IMR-90 (cell line): ENCODE measurements at regions not wholly inside any gene's neighbourhood (a gene's known extent, or its start where the extent isn't known, plus 50 kb on each side); places are given as distances from the start of the nearest gene placed in this dataset.

Source experiments
- ATAC-seq: fragments of 200-7000 bp; cut with Tn5 transposase; 2 replicates; pipeline ENCODE4 v1.9.1; 2020; ENCODE audit warnings: low read depth, mild to moderate bottlenecking, moderate library complexity
- BruUV-seq: library from RNA; stranded (reverse); fragments of 400-500 nt; replicated peaks from 2 replicates; lab custom pipeline; 2021; lab: Mats Ljungman, UMichigan
- CTCF ChIA-PET: fragments of 300-600 bp; formaldehyde crosslinking; extraction: SDS; loops from one replicate; lab custom pipeline; 2021; ENCODE audit warnings: antibody characterized with exemption; lab: Yijun Ruan, JAX
- POLR2A ChIA-PET: fragments of 300-600 bp; sonication (Branson Sonifier 250); formaldehyde crosslinking; loops from one replicate; lab custom pipeline; 2022; ENCODE audit warnings: antibody characterized with exemption; ENCODE audit not compliant: unreplicated experiment; lab: Charles Lee
- DNase-seq: peaks from one replicate; pipeline ENCODE4 v3.0.0; 2013
- H2AFZ ChIP-seq: replicated peaks from 2 replicates; pipeline ENCODE3; 2013; ENCODE audit warnings: low read length, mild to moderate bottlenecking; ENCODE audit not compliant: poor library complexity
- H2AK5ac ChIP-seq: 2 replicates; pipeline ENCODE4 v1.6.1; 2013; ENCODE audit warnings: low read depth, low read length, inconsistent platforms
- H2AK9ac ChIP-seq: replicated peaks from 2 replicates; pipeline ENCODE3; 2013; ENCODE audit warnings: mild to moderate bottlenecking, low read depth, low read length, moderate library complexity; ENCODE audit not compliant: poor library complexity
- H2BK120ac ChIP-seq: 2 replicates; pipeline ENCODE4 v1.6.1; 2013; ENCODE audit warnings: low read depth, low read length, inconsistent platforms
- H2BK15ac ChIP-seq: 3 replicates; pipeline ENCODE4 v1.6.1; 2013; ENCODE audit warnings: low read depth, low read length, inconsistent platforms
- H2BK20ac ChIP-seq: 2 replicates; pipeline ENCODE4 v1.6.1; 2013; ENCODE audit warnings: low read depth, mild to moderate bottlenecking, inconsistent platforms, low read length, moderate library complexity
- H2BK5ac ChIP-seq: 2 replicates; pipeline ENCODE4 v1.6.1; 2013; ENCODE audit warnings: mild to moderate bottlenecking, low read depth, low read length, inconsistent platforms; ENCODE audit not compliant: poor library complexity, severe bottlenecking
- H3K14ac ChIP-seq: replicated peaks from 2 replicates; pipeline ENCODE4 v1.6.1; 2013; ENCODE audit warnings: low read depth, low read length, inconsistent platforms
- H3K18ac ChIP-seq: 2 replicates; pipeline ENCODE4 v1.6.1; 2013; ENCODE audit warnings: low read depth, low read length, control low read depth
- H3K23ac ChIP-seq: 2 replicates; pipeline ENCODE4 v1.6.1; 2013; ENCODE audit warnings: low read depth, low read length, inconsistent platforms
- H3K27ac ChIP-seq: 2 replicates; pipeline ENCODE4 v1.5.1; 2013; ENCODE audit warnings: mild to moderate bottlenecking, control low read depth, low read length; ENCODE audit not compliant: insufficient read depth
- H3K27me3 ChIP-seq: 2 replicates; pipeline ENCODE4 v1.6.1; 2013; ENCODE audit warnings: low read length; ENCODE audit not compliant: control insufficient read depth, insufficient read depth
- H3K36me3 ChIP-seq: 2 replicates; pipeline ENCODE4 v1.6.1; 2013; ENCODE audit warnings: low read length, mixed read lengths; ENCODE audit not compliant: control insufficient read depth, insufficient read depth
- H3K4ac ChIP-seq: 2 replicates; pipeline ENCODE4 v1.6.1; 2013; ENCODE audit warnings: low read depth, low read length, inconsistent platforms
- H3K4me1 ChIP-seq: 2 replicates; pipeline ENCODE4 v1.6.1; 2013; ENCODE audit warnings: low read length, mixed read lengths; ENCODE audit not compliant: control insufficient read depth, insufficient read depth
- H3K4me2 ChIP-seq: 2 replicates; pipeline ENCODE4 v1.6.1; 2013; ENCODE audit warnings: low read depth, mild to moderate bottlenecking, control low read depth, low read length, moderate library complexity
- H3K4me3 ChIP-seq: 2 replicates; pipeline ENCODE4 v1.5.1; 2013; ENCODE audit warnings: low read depth, mild to moderate bottlenecking, control low read depth, low read length, moderate library complexity; ENCODE audit not compliant: insufficient read depth
- H3K56ac ChIP-seq: 2 replicates; pipeline ENCODE4 v1.6.1; 2013; ENCODE audit warnings: low read length, inconsistent platforms; ENCODE audit not compliant: insufficient read depth; ENCODE audit errors: extremely low read depth
- H3K79me1 ChIP-seq, 2 experiments: 2 replicates each; pipeline ENCODE4 v1.6.1; 2013; ENCODE audit warnings: low read length in 2 of 2, inconsistent platforms in 1 of 2, low read depth in 1 of 2
- H3K9ac ChIP-seq: 2 replicates; pipeline ENCODE4 v1.6.1; 2013; ENCODE audit warnings: low read depth, low read length, control low read depth
- H3K9me1 ChIP-seq: 2 replicates; pipeline ENCODE4 v1.6.1; 2013; ENCODE audit warnings: low read length, inconsistent platforms; ENCODE audit not compliant: insufficient read depth
- H3K9me3 ChIP-seq: 2 replicates; pipeline ENCODE4 v1.6.1; 2013; ENCODE audit warnings: low read length; ENCODE audit not compliant: control insufficient read depth, insufficient read depth
- H4K20me1 ChIP-seq: 2 replicates; pipeline ENCODE4 v1.6.1; 2013; ENCODE audit warnings: low read length, inconsistent platforms; ENCODE audit not compliant: insufficient read depth
- H4K5ac ChIP-seq: 2 replicates; pipeline ENCODE4 v1.6.1; 2013; ENCODE audit warnings: mild to moderate bottlenecking, low read depth, low read length, control low read depth
- H4K8ac ChIP-seq, 2 experiments: 2 replicates each; pipeline ENCODE4 v1.6.1; 2013; ENCODE audit warnings: low read depth in 2 of 2, low read length in 2 of 2, control low read depth in 1 of 2, inconsistent platforms in 1 of 2
- H4K91ac ChIP-seq: 2 replicates; pipeline ENCODE4 v1.6.1; 2013; ENCODE audit warnings: low read depth, low read length, inconsistent platforms; ENCODE audit not compliant: insufficient read depth
- BHLHE40 ChIP-seq: fragments of 150-350 bp; IDR thresholded peaks from 2 replicates; pipeline ENCODE4 v1.6.1; 2016; ENCODE audit warnings: mild to moderate bottlenecking, low read depth, low read length
- CHD1 ChIP-seq: IDR thresholded peaks from 2 replicates; pipeline ENCODE4 v1.6.1; 2012; ENCODE audit warnings: low read depth, low read length, improper control_type of control experiment
- CTCF ChIP-seq: conservative IDR thresholded peaks from 2 replicates; pipeline ENCODE4 v1.5.1; 2012; ENCODE audit warnings: mild to moderate bottlenecking, low read depth, low read length, improper control_type of control experiment
- FOS ChIP-seq: fragments of 150-350 bp; IDR thresholded peaks from 2 replicates; pipeline ENCODE4 v1.6.1; 2016; ENCODE audit warnings: low read depth, low read length
- MAZ ChIP-seq: IDR thresholded peaks from 2 replicates; pipeline ENCODE4 v1.6.1; 2012; ENCODE audit warnings: low read depth, mild to moderate bottlenecking, low read length, improper control_type of control experiment, moderate library complexity, borderline replicate concordance
- NFE2L2 ChIP-seq: fragments of 150-350 bp; IDR thresholded peaks from 2 replicates; pipeline ENCODE4 v1.6.1; 2016; ENCODE audit warnings: low read depth, mild to moderate bottlenecking, low read length
- RCOR1 ChIP-seq: IDR thresholded peaks from 2 replicates; pipeline ENCODE4 v1.6.1; 2012; ENCODE audit warnings: mild to moderate bottlenecking, low read length, improper control_type of control experiment; ENCODE audit not compliant: insufficient replicate concordance
- RFX5 ChIP-seq: IDR thresholded peaks from 2 replicates; pipeline ENCODE4 v1.8.0; 2012; ENCODE audit warnings: low read depth, mild to moderate bottlenecking, low read length, moderate library complexity
- SMC3 ChIP-seq: fragments of 150-350 bp; IDR thresholded peaks from 2 replicates; pipeline ENCODE4 v1.6.1; 2016; ENCODE audit warnings: low read depth, mild to moderate bottlenecking, antibody characterized with exemption, low read length, moderate library complexity
- USF2 ChIP-seq: fragments of 150-350 bp; IDR thresholded peaks from 2 replicates; pipeline ENCODE4 v1.6.1; 2017; ENCODE audit warnings: mild to moderate bottlenecking, antibody characterized with exemption, low read length, low read depth
- WGBS, 2 experiments: methylation state at CpG; one replicate each; pipeline versions ENCODE4 v1.1.5 to v1.1.7; 2013; ENCODE audit warnings: missing lambda C conversion rate in 2 of 2; ENCODE audit not compliant: insufficient read length in 1 of 2; ENCODE audit errors: extremely low coverage in 2 of 2; 5-methylcytosine and 5-hydroxymethylcytosine counted together
- dilution Hi-C: fragments of 300-500 bp; cut with HindIII; formaldehyde crosslinking; loops from one replicate; pipeline ENCODE4 v1.14.3; 2018; ENCODE audit warnings: low sequenced_read_pairs; ENCODE audit not compliant: unreplicated experiment
- in situ Hi-C: fragments of 300-500 bp; cut with MboI; formaldehyde crosslinking; loops from 3 replicates; pipeline ENCODE4 v1.14.3; 2019; ENCODE audit warnings: low sequenced_read_pairs, inconsistent platforms, mixed read lengths
- intact Hi-C: fragments of 100-400 bp; cut with micrococcal nuclease; formaldehyde crosslinking; loops from 2 replicates; pipeline ENCODE4 v1.10.0; 2022

GRCh38 chr12:125509195-125509594 lies 444.0 kb downstream of the AACS start:
- Histone ChIP-seq H3K9ac (no peak overlapping the region), H2AFZ (no peak overlapping the region), H3K9me3 (peaks cover 20% of the 10 kb centered on the region), H3K9me1 (no peaks in the 10 kb centered on the region), H2AK5ac (no peak overlapping the region), H3K14ac (no peak overlapping the region), H2BK15ac (no peak overlapping the region), H2AK9ac (no peak overlapping the region), H3K4me1 (no peaks in the 10 kb centered on the region), H2BK120ac (no peak overlapping the region), H3K27ac (no peak overlapping the region), H3K79me1 (no peaks in the 10 kb centered on the region), H4K20me1 (no peaks in the 10 kb centered on the region), H3K23ac (no peak overlapping the region), H3K4me2 (no peak overlapping the region), H3K4me3 (no peak overlapping the region), H3K18ac (no peak overlapping the region), H3K36me3 (no peaks in the 10 kb centered on the region), H3K56ac (no peak overlapping the region), H2BK5ac (no peak overlapping the region), H3K27me3 (no peaks in the 10 kb centered on the region), H4K91ac (no peak overlapping the region), H3K4ac (no peak overlapping the region), H4K8ac (no peak overlapping the region), H4K5ac (no peak overlapping the region), H2BK20ac (no peak overlapping the region)
- WGBS, 2 experiments: 74% methylated on average over 4 of the region's 6 CpGs; no CpG with 5 or more reads in 1 of the 2 experiments
- BruUV-seq: no TSS peak
- ChIA-PET POLR2A (no interaction called here), CTCF (no interaction called here)
- in situ Hi-C loops: no loop called here
- ATAC-seq: no peak
- intact Hi-C loops: no loop called here
- no peak for DNase-seq
- dilution Hi-C loops: no loop called here
- TF ChIP-seq CTCF (no peak), MAZ (no peak), RCOR1 (no peak), RFX5 (no peak), SMC3 (no peak), CHD1 (no peak), NFE2L2 (no peak), BHLHE40 (no peak), USF2 (no peak), FOS (no peak)
